ENCODE measurements at regions not wholly inside any gene's neighbourhood (a gene's known extent, or its start where the extent isn't known, plus 50 kb on each side); places are given as distances from the start of the nearest gene placed in this dataset.

GRCh38 chr2:235343869-235344268 lies 150.0 kb upstream of the AGAP1 start:
- Histone ChIP-seq H3K9me3 (no peaks in the 10 kb centered on the region), H3K36me3 (ENCODE audit: insufficient read depth in 1 of 2, low read depth in 1 of 2) (no peaks in the 10 kb centered on the region), H3K4me3 (no peak overlapping the region), H3K4me1 (no peaks in the 10 kb centered on the region), H3K27me3 (ENCODE audit: insufficient read depth in 3 of 3, low read length in 2 of 3) (peaks cover 0 to 6% (median 0%) of the 10 kb centered on the region in 3 donors), H3K27ac (no peak overlapping the region)
- intact Hi-C loops (cut with DNase I), result no loop called here
- no peak for ATAC-seq
- no peak for TF ChIP-seq CTCF (IDR thresholded peaks at IDR 0.05)
- 44 to 57% (median 45%) methylated on average over 10 of the region's 10 CpGs for WGBS, 3 donors
- DNase-seq, result no peak

GRCh38 chr2:235345745-235346144 lies 148.1 kb upstream of the AGAP1 start:
- intact Hi-C loops (cut with DNase I), result no loop called here
- 92 to 100% (median 93%) methylated on average over 1 of the region's 1 CpG for WGBS, 3 donors
- no peaks in the 10 kb centered on the region for H3K4me1 ChIP-seq

GRCh38 chr2:235347691-235348090 lies 146.2 kb upstream of the AGAP1 start:
- intact Hi-C loops (cut with DNase I), result no loop called here
- no peaks in the 10 kb centered on the region for H3K9me3 ChIP-seq
- H3K27ac ChIP-seq, result no peak overlapping the region
- DNase-seq, result no peak
- H3K36me3 ChIP-seq (ENCODE audit: insufficient read depth in 1 of 2, low read depth in 1 of 2), result no peaks in the 10 kb centered on the region
- H3K4me1 ChIP-seq, result no peaks in the 10 kb centered on the region
- no peak for TF ChIP-seq CTCF (IDR thresholded peaks at IDR 0.05)
- no peak overlapping the region for H3K4me3 ChIP-seq
- WGBS, 3 donors, result 76 to 83% (median 76%) methylated on average over 8 of the region's 8 CpGs
- H3K27me3 ChIP-seq (ENCODE audit: insufficient read depth in 3 of 3, low read length in 2 of 3), result peaks cover 0 to 14% (median 0%) of the 10 kb centered on the region in 3 donors
- no peak for ATAC-seq

More at GRCh38 chr2:235345745-235346144, 148.1 kb upstream of the AGAP1 start:
- H3K36me3 ChIP-seq (ENCODE audit: insufficient read depth in 1 of 2, low read depth in 1 of 2), result no peaks in the 10 kb centered on the region
- H3K4me3 ChIP-seq, result no peak overlapping the region
- TF ChIP-seq CTCF (IDR thresholded peaks at IDR 0.05), result no peak
- H3K27me3 ChIP-seq (ENCODE audit: insufficient read depth in 3 of 3, low read length in 2 of 3), result peaks cover 0 to 14% (median 0%) of the 10 kb centered on the region in 3 donors
- no peaks in the 10 kb centered on the region for H3K9me3 ChIP-seq
- DNase-seq (no peak), ATAC-seq (no peak)
- H3K27ac ChIP-seq, result no peak overlapping the region

- Histone ChIP-seq H3K9me3 (no peaks in the 10 kb centered on the region), H3K4me3 (no peak overlapping the region), H3K27me3 (ENCODE audit: insufficient read depth in 3 of 3, low read length in 2 of 3) (peaks cover 0 to 14% (median 0%) of the 10 kb centered on the region in 3 donors), H3K27ac (no peak overlapping the region), H3K36me3 (ENCODE audit: insufficient read depth in 1 of 2, low read depth in 1 of 2) (no peaks in the 10 kb centered on the region), H3K4me1 (no peaks in the 10 kb centered on the region)
- no peak for DNase-seq
- intact Hi-C loops (cut with DNase I), result no loop called here
- TF ChIP-seq CTCF (IDR thresholded peaks at IDR 0.05), result no peak
- WGBS, 3 donors, result 78 to 89% (median 87%) methylated on average over 8 of the region's 8 CpGs
- ATAC-seq, result no peak
Measured at GRCh38 chr2:235348329-235348728, 145.5 kb upstream of the AGAP1 start.

GRCh38 chr2:235350234-235350633 lies 143.6 kb upstream of the AGAP1 start:
- no peaks in the 10 kb centered on the region for H3K4me1 ChIP-seq
- H3K36me3 ChIP-seq (ENCODE audit: insufficient read depth in 1 of 2, low read depth in 1 of 2), result no peaks in the 10 kb centered on the region
- DNase-seq (no peak), ATAC-seq (peak in 1 of 4 donors; percentile 58)
- TF ChIP-seq CTCF (IDR thresholded peaks at IDR 0.05), result no peak
- H3K9me3 ChIP-seq, result no peaks in the 10 kb centered on the region
- 56 to 71% (median 68%) methylated on average over 4 of the region's 4 CpGs for WGBS, 3 donors
- intact Hi-C loops (cut with DNase I), result no loop called here
- H3K4me3 ChIP-seq, result no peak overlapping the region
- peaks cover 0 to 9% (median 0%) of the 10 kb centered on the region in 3 donors for H3K27me3 ChIP-seq (ENCODE audit: insufficient read depth in 3 of 3, low read length in 2 of 3)
- no peak overlapping the region for H3K27ac ChIP-seq
